IPS-18a (cell line): ENCODE measurements at regions not wholly inside any gene's neighbourhood (a gene's known extent, or its start where the extent isn't known, plus 50 kb on each side); places are given as distances from the start of the nearest gene placed in this dataset.

Source experiments
- H3K27ac ChIP-seq: one replicate; pipeline ENCODE4 v1.5.1; 2013; ENCODE audit warnings: low read length
- H3K27me3 ChIP-seq: one replicate; pipeline ENCODE4 v1.6.1; 2013; ENCODE audit warnings: mild to moderate bottlenecking, low read length; ENCODE audit not compliant: control insufficient read depth, insufficient read depth
- H3K36me3 ChIP-seq: one replicate; pipeline ENCODE4 v1.6.1; 2013; ENCODE audit warnings: low read depth, low read length; ENCODE audit not compliant: control insufficient read depth
- H3K4me1 ChIP-seq: one replicate; pipeline ENCODE4 v1.6.1; 2013; ENCODE audit warnings: low read depth, low read length; ENCODE audit not compliant: control insufficient read depth
- H3K4me3 ChIP-seq: one replicate; pipeline ENCODE4 v1.5.1; 2013; ENCODE audit warnings: low read length
- H3K9ac ChIP-seq: one replicate; pipeline ENCODE4 v1.6.1; 2013; ENCODE audit warnings: mild to moderate bottlenecking, low read length, moderate library complexity
- H3K9me3 ChIP-seq: one replicate; pipeline ENCODE4 v1.6.1; 2013; ENCODE audit warnings: low read depth, low read length; ENCODE audit not compliant: control insufficient read depth

- no peaks in the 10 kb centered on the region for H3K36me3 ChIP-seq
- H3K27me3 ChIP-seq, result no peaks in the 10 kb centered on the region
- H3K4me3 ChIP-seq, result no peak overlapping the region
- H3K4me1 ChIP-seq, result no peaks in the 10 kb centered on the region
- no peaks in the 10 kb centered on the region for H3K9me3 ChIP-seq
- no peak overlapping the region for H3K27ac ChIP-seq
- no peak overlapping the region for H3K9ac ChIP-seq
Observed at GRCh38 chr1:38712046-38712445, 147.5 kb downstream of the RRAGC start.

GRCh38 chr1:38708701-38709258 is 150.8 kb downstream of the RRAGC start:
- no peak overlapping the region for H3K9ac ChIP-seq
- H3K27ac ChIP-seq, result no peak overlapping the region
- H3K4me1 ChIP-seq, result no peaks in the 10 kb centered on the region
- H3K4me3 ChIP-seq, result no peak overlapping the region
- no peaks in the 10 kb centered on the region for H3K36me3 ChIP-seq
- H3K27me3 ChIP-seq, result no peaks in the 10 kb centered on the region
- H3K9me3 ChIP-seq, result peaks cover 9% of the 10 kb centered on the region

GRCh38 chr1:38701088-38701487 is 158.5 kb downstream of the RRAGC start:
- Histone ChIP-seq H3K27me3 (no peaks in the 10 kb centered on the region), H3K36me3 (no peaks in the 10 kb centered on the region), H3K27ac (no peak overlapping the region)

GRCh38 chr1:38700077-38700470 is 159.5 kb downstream of the RRAGC start:
- H3K27ac ChIP-seq, result no peak overlapping the region
- no peaks in the 10 kb centered on the region for H3K4me1 ChIP-seq
- no peaks in the 10 kb centered on the region for H3K36me3 ChIP-seq
- H3K4me3 ChIP-seq, result no peak overlapping the region
- H3K9me3 ChIP-seq, result no peaks in the 10 kb centered on the region
- no peak overlapping the region for H3K9ac ChIP-seq
- no peaks in the 10 kb centered on the region for H3K27me3 ChIP-seq

More at GRCh38 chr1:38701088-38701487, 158.5 kb downstream of the RRAGC start:
- H3K4me1 ChIP-seq, result no peaks in the 10 kb centered on the region
- no peak overlapping the region for H3K4me3 ChIP-seq
- H3K9ac ChIP-seq, result no peak overlapping the region
- H3K9me3 ChIP-seq, result peaks cover 4% of the 10 kb centered on the region

- Histone ChIP-seq H3K4me1 (no peaks in the 10 kb centered on the region), H3K4me3 (no peak overlapping the region), H3K9me3 (no peaks in the 10 kb centered on the region), H3K27me3 (no peaks in the 10 kb centered on the region), H3K36me3 (no peaks in the 10 kb centered on the region), H3K9ac (no peak overlapping the region), H3K27ac (no peak overlapping the region)
Observed at GRCh38 chr1:38699330-38700076, 160.1 kb downstream of the RRAGC start.

GRCh38 chr1:38697387-38697786 is 162.2 kb downstream of the RRAGC start:
- Histone ChIP-seq H3K27me3 (no peaks in the 10 kb centered on the region), H3K9me3 (no peaks in the 10 kb centered on the region)

GRCh38 chr1:38696371-38696770 is 163.2 kb downstream of the RRAGC start:
- H3K9ac ChIP-seq, result no peak overlapping the region
- H3K27me3 ChIP-seq, result no peaks in the 10 kb centered on the region
- H3K27ac ChIP-seq, result no peak overlapping the region
- H3K4me1 ChIP-seq, result no peaks in the 10 kb centered on the region
- no peak overlapping the region for H3K4me3 ChIP-seq
- no peaks in the 10 kb centered on the region for H3K36me3 ChIP-seq
- H3K9me3 ChIP-seq, result no peaks in the 10 kb centered on the region

More at GRCh38 chr1:38697387-38697786, 162.2 kb downstream of the RRAGC start:
- H3K9ac ChIP-seq, result no peak overlapping the region
- no peak overlapping the region for H3K27ac ChIP-seq
- no peaks in the 10 kb centered on the region for H3K36me3 ChIP-seq
- no peaks in the 10 kb centered on the region for H3K4me1 ChIP-seq
- no peak overlapping the region for H3K4me3 ChIP-seq

- no peak overlapping the region for H3K4me3 ChIP-seq
- no peaks in the 10 kb centered on the region for H3K9me3 ChIP-seq
- no peaks in the 10 kb centered on the region for H3K27me3 ChIP-seq
- H3K4me1 ChIP-seq, result no peaks in the 10 kb centered on the region
- H3K27ac ChIP-seq, result no peak overlapping the region
- H3K9ac ChIP-seq, result no peak overlapping the region
- H3K36me3 ChIP-seq, result no peaks in the 10 kb centered on the region
Observed at GRCh38 chr1:38693759-38694158, 165.8 kb downstream of the RRAGC start.

GRCh38 chr1:38693031-38693430 is 166.5 kb downstream of the RRAGC start:
- Histone ChIP-seq H3K27me3 (no peaks in the 10 kb centered on the region), H3K9ac (no peak overlapping the region), H3K36me3 (no peaks in the 10 kb centered on the region), H3K4me3 (no peak overlapping the region), H3K4me1 (no peaks in the 10 kb centered on the region), H3K27ac (no peak overlapping the region), H3K9me3 (no peaks in the 10 kb centered on the region)

- no peak overlapping the region for H3K27ac ChIP-seq
- no peaks in the 10 kb centered on the region for H3K27me3 ChIP-seq
- no peaks in the 10 kb centered on the region for H3K9me3 ChIP-seq
- no peak overlapping the region for H3K9ac ChIP-seq
- H3K4me1 ChIP-seq, result peaks cover 7% of the 10 kb centered on the region
- H3K36me3 ChIP-seq, result no peaks in the 10 kb centered on the region
- no peak overlapping the region for H3K4me3 ChIP-seq
Observed at GRCh38 chr1:38690790-38691449, 168.7 kb downstream of the RRAGC start.

GRCh38 chr1:38686927-38687255 is 172.7 kb downstream of the RRAGC start:
- no peak overlapping the region for H3K9ac ChIP-seq
- H3K27ac ChIP-seq, result no peak overlapping the region
- no peaks in the 10 kb centered on the region for H3K27me3 ChIP-seq

More at GRCh38 chr1:38686927-38687255, 172.7 kb downstream of the RRAGC start:
- Histone ChIP-seq H3K4me1 (peaks cover 7% of the 10 kb centered on the region), H3K9me3 (no peaks in the 10 kb centered on the region), H3K36me3 (no peaks in the 10 kb centered on the region), H3K4me3 (no peak overlapping the region)
